Coronary artery (tissue), 2 donors: ENCODE measurements at regions not wholly inside any gene's neighbourhood (a gene's known extent, or its start where the extent isn't known, plus 50 kb on each side); places are given as distances from the start of the nearest gene placed in this dataset.

Experiments used
- DNase-seq: peaks from one replicate; pipeline ENCODE4 v3.0.0-alpha.2; 2017; ENCODE audit warnings: low spot score
- H3K27ac ChIP-seq, 2 donors: fragments of 200-600 bp; sonication (generic); one replicate each; pipeline ENCODE4 v1.5.1; 2016 to 2019
- H3K4me3 ChIP-seq: fragments of 200-600 bp; sonication (generic); 2 replicates; pipeline ENCODE4 v1.5.1; 2016; ENCODE audit warnings: mild to moderate bottlenecking, moderate library complexity
- CTCF ChIP-seq: fragments of 200-600 bp; sonication (generic); IDR thresholded peaks from one replicate; pipeline ENCODE4 v1.5.1; 2019; ENCODE audit warnings: antibody characterized with exemption

- Histone ChIP-seq H3K27ac (no peak overlapping the region), H3K4me3 (no peak overlapping the region)
- TF ChIP-seq CTCF = no peak
- DNase-seq = no peak
These were observed 410.6 kb upstream of the THRB start for GRCh38 chr3:24905266-24905665.

GRCh38 chr3:24907106-24907505, 412.5 kb upstream of the THRB start:
- DNase-seq = no peak
- TF ChIP-seq CTCF = no peak
- Histone ChIP-seq H3K4me3 (no peak overlapping the region), H3K27ac (no peak overlapping the region)

- no peak overlapping the region for H3K4me3 ChIP-seq
- DNase-seq = no peak
- no peak overlapping the region for H3K27ac ChIP-seq
- no peak for TF ChIP-seq CTCF
These were observed 416.4 kb upstream of the THRB start for GRCh38 chr3:24911076-24911475.

- no peak for TF ChIP-seq CTCF
- DNase-seq = no peak
- Histone ChIP-seq H3K4me3 (no peak overlapping the region), H3K27ac (no peak overlapping the region)
These were observed 421.0 kb upstream of the THRB start for GRCh38 chr3:24915639-24916038.

- H3K4me3 ChIP-seq = no peak overlapping the region
- H3K27ac ChIP-seq = no peak overlapping the region
- no peak for TF ChIP-seq CTCF
- DNase-seq = no peak
These were observed 423.3 kb upstream of the THRB start for GRCh38 chr3:24917908-24918307.

- Histone ChIP-seq H3K4me3 (no peak overlapping the region), H3K27ac (no peak overlapping the region)
- DNase-seq = no peak
- TF ChIP-seq CTCF = no peak
These were observed 428.9 kb upstream of the THRB start for GRCh38 chr3:24923570-24923969.

- no peak for TF ChIP-seq CTCF
- Histone ChIP-seq H3K4me3 (no peak overlapping the region), H3K27ac (no peak overlapping the region)
- DNase-seq = no peak
These were observed 434.9 kb upstream of the THRB start for GRCh38 chr3:24929521-24929920.
